Stimulated activated naive CD8-positive, alpha-beta T cell treated with anti-CD3 and anti-CD28 coated beads, Interleukin-15, amount 100 ng/mL, for 72 hours (primary cell): ENCODE measurements at regions not wholly inside any gene's neighbourhood (a gene's known extent, or its start where the extent isn't known, plus 50 kb on each side); places are given as distances from the start of the nearest gene placed in this dataset.
A peak's percentile ranks its signal among the peaks of the same experiment; 100 is the strongest.

ENCODE experiments used
- ATAC-seq: fragments of 150-1000 bp; cut with Tn5 transposase; 2 replicates; pipeline ENCODE4 v1.10.0; 2021; ENCODE audit warnings: mild to moderate bottlenecking, moderate library complexity
- DNase-seq, 2 donors: peaks; one replicate each; pipeline ENCODE4 v3.0.0; 2021 to 2022
- H3K27ac Mint-ChIP-seq, 2 donors: one replicate each; pipeline ENCODE4 v1.8.0; 2022; ENCODE audit warnings: mild to moderate bottlenecking in 2 of 2, mixed read lengths in 2 of 2, moderate library complexity in 2 of 2
- H3K27me3 Mint-ChIP-seq: one replicate; pipeline ENCODE4 v1.8.0; 2022; ENCODE audit warnings: mixed read lengths
- H3K4me1 Mint-ChIP-seq: one replicate; pipeline ENCODE4 v1.8.0; 2022; ENCODE audit warnings: mild to moderate bottlenecking, mixed read lengths
- H3K4me3 Mint-ChIP-seq, 2 donors: one replicate each; pipeline ENCODE4 v1.8.0; 2022; ENCODE audit warnings: mild to moderate bottlenecking in 2 of 2, mixed read lengths in 2 of 2, moderate library complexity in 1 of 2
- H3K9me3 Mint-ChIP-seq, 2 donors: one replicate each; pipeline ENCODE4 v1.8.0; 2022; ENCODE audit warnings: mixed read lengths in 2 of 2

DNA sequence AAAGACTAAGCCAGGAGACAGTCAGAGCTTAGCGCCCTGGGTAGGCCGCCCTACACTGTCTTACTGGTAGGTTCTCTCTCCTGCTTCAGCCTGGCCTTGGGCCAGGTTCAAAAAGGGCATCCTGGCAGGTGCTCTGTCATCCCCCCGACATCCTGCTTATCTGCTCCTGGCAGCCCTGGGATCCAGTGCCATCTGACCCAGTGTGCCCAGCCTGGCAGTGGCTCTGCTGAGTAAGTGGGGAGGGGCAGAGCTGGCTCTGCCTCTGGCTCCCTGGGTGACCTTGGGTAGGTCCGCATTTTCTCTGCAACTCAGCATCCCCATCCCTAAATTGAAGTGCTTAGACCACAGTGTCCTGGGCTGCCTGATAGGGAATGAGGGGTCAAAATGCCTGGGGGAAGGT lies 549.9 kb downstream of the PTPRU start:
- no peak for DNase-seq
- no peak overlapping the region for H3K27ac Mint-ChIP-seq
- peaks cover 30% of the 10 kb centered on the region for H3K27me3 Mint-ChIP-seq
- ATAC-seq: no peak
- no peaks in the 10 kb centered on the region for H3K4me1 Mint-ChIP-seq
- no peaks in the 10 kb centered on the region for H3K9me3 Mint-ChIP-seq
- H3K4me3 Mint-ChIP-seq: no peak overlapping the region

DNA sequence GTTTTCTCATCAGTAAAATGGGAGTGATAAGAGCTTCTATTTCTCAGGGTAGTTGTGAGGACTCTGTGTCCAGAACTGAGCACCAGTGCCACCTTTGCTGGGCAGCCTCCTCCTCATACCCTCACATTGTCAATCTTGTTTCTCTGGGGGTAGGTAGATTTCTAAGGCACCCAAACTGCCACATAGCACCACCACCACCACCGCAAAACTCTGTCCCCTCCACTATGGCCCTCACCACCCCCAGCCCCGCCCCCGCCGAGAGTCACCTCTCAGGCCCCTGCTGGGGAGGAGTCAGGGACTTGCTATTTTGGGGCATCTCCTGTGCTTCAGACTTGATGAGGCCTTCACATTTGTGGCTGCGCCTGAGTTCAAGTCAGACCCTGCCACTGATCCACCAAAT lies 549.2 kb downstream of the PTPRU start:
- no peak for ATAC-seq
- Mint-ChIP-seq H3K27me3 (peaks cover 32% of the 10 kb centered on the region), H3K4me3 (no peak overlapping the region), H3K9me3 (no peaks in the 10 kb centered on the region), H3K27ac (no peak overlapping the region), H3K4me1 (no peaks in the 10 kb centered on the region)
- no peak for DNase-seq

DNA sequence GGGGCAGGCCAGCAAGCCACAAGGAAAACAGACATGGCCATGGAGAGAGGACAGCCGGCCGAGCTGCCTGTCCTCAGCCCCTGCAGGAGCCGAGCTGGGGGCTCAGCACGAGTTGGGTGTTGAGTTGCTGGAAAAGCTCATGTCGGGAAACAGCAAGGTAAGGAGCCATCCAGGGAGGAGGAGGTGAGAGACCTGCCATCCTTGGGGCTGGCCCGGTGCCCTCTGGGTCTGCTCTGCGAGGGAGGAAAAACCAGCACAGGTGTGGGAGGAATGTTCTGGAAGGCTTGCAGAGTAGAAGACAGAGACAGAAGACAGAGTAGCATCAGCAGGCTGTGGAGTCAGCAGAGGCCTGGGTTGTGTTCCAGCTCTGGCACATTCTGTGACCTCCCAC lies 548.8 kb downstream of the PTPRU start:
- peaks cover 28% of the 10 kb centered on the region for H3K27me3 Mint-ChIP-seq
- no peak overlapping the region for H3K4me3 Mint-ChIP-seq
- ATAC-seq: no peak
- no peaks in the 10 kb centered on the region for H3K9me3 Mint-ChIP-seq
- DNase-seq: no peak
- H3K27ac Mint-ChIP-seq: peak overlapping the region in 1 of 2 donors; percentile 74
- H3K4me1 Mint-ChIP-seq: no peaks in the 10 kb centered on the region

DNA sequence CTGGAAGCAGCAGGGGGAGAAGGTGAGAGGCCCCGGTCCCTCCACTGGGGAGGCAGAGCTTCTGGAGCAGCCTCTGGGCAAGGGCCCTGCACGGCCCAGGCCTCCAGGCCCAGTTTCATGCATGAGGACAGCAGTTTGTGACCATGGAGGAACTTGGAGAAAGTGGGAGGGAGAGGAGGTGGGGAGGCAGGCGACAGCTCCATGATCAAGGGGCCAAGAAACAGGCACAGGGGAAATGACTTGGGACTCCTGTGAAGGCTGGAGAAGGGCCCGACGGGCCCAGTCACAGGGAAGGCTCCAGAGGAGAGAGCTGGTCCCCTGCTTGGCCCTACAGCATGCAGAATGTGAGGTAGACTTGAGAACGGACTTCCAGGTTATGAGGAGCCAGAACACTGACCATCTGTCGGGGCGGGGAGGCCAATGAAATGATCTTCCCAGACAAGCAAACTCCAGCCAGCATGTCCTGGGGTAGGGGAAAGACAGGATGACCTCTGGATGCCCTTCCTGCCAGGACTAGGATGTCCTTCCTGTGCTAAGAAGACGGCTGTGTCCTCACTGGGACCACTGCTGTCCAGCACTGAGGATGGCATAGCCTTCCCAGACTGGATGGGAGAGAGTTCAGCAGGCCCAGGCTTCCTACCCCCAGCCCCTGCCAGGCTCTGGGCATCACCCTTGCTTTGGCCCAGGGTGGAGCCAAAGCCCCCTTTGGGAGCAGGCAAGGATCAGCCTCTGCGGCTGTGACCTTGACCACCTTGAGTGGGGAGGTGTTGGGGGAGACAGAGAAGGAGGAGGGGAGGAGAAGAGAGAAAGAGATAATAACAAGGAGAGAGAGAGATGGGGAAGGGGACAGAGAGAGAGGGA lies 548.2 kb downstream of the PTPRU start:
- Mint-ChIP-seq H3K9me3 (no peaks in the 10 kb centered on the region), H3K4me3 (no peak overlapping the region), H3K27ac (peak overlapping the region; percentile 81 to 84), H3K27me3 (peaks cover 26% of the 10 kb centered on the region), H3K4me1 (no peaks in the 10 kb centered on the region)
- DNase-seq (no peak), ATAC-seq (no peak)

DNA sequence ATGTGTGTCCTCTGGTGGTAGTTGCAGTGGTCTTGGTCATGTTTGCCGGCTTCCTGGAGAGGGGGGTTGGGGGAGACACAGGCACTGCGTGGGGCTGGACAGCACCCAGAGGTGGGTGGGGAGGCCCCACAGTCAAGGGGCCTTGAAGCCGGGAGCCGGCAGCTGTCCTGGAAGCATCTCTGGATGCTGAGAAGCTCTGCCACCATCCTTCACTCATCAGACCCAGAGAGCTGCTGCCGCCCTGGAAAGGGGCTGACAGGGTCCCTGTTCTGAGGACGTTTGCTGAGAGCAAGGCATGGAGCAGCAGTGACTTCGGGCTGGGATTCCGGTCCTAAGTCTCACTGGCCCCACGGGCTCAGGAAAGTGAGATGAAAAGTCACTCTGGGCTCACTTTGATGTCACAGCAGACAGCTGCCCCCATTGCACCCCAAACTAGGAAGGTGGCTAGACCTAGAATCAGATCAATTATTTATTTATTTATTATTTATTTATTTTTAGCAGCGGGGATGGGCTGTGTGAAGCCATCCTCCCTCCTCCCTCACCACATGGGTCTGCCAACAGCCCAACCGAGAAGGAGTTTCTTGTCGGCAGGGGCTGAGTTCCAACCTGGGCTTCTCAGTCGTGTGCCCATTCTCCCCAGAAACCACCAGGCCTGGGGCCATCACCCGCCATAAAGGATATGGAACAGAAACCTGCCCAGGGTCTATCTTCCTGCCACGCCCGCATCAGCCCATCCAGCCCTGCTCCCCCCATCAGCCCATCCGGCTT lies 547.4 kb downstream of the PTPRU start:
- Mint-ChIP-seq H3K27ac (peak overlapping the region in 1 of 2 donors; percentile 1), H3K27me3 (peaks cover 34% of the 10 kb centered on the region), H3K4me3 (no peak overlapping the region), H3K4me1 (no peaks in the 10 kb centered on the region), H3K9me3 (peaks cover 0 to 4% of the 10 kb centered on the region in 2 donors)
- ATAC-seq: no peak
- no peak for DNase-seq

DNA sequence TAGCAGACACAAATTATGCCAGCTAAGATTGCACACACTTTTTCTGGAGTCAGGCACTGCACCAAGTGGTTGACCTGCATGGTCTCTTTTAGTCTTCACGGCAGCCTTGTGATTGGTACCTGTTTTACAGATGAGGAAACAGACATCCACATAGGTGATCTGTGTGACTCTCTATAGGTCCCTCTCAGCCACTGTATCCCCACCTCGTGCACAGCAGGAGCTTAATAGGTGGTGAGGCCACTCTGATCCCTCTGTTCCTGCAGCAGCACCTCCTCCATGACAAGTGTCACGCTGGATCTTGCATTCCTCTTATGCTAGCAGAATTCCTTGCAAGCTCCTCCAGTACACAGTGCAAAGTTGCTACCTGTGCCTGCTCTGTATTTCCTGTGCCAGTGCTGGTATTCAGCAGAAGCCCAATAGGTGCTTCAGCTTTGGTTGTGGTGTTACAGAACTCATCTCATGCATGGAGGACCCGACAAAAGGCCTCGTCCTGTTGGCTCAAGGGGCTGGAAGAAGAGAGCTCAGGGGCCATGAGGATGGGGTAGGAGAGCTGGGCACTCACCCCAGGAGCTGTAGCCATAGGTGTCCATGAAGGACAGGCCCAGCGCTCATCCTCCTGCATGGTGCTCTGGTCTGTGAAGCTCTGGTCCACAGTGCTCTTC lies 546.7 kb downstream of the PTPRU start:
- Mint-ChIP-seq H3K27ac (peak overlapping the region in 1 of 2 donors; percentile 1), H3K9me3 (peaks cover 0 to 4% of the 10 kb centered on the region in 2 donors), H3K27me3 (peaks cover 37% of the 10 kb centered on the region), H3K4me1 (no peaks in the 10 kb centered on the region), H3K4me3 (no peak overlapping the region)
- DNase-seq (no peak), ATAC-seq (no peak)

DNA sequence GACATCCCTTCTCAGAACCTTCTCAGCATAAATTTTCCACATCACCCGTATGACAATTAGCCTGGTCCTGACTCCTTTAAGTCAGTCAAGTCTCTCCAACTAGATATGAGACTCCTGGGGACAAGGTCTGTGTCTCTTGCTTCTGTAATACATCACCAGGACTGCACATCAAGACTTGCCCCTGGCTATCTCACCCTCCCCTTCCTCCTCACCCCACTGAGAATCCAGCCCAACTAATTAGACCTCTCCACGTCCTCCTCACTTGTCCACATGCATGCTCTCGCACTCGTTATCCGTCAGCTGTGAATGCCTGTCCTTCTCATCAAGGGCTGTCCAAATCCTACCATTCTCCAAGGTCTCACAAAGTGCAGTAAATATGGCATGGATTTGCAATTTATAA lies 542.8 kb downstream of the PTPRU start:
- Mint-ChIP-seq H3K4me3 (no peak overlapping the region), H3K9me3 (peaks cover 8 to 15% of the 10 kb centered on the region in 2 donors), H3K27me3 (peaks cover 43% of the 10 kb centered on the region), H3K4me1 (no peaks in the 10 kb centered on the region), H3K27ac (no peak overlapping the region)
- no peak for DNase-seq
- ATAC-seq: no peak

DNA sequence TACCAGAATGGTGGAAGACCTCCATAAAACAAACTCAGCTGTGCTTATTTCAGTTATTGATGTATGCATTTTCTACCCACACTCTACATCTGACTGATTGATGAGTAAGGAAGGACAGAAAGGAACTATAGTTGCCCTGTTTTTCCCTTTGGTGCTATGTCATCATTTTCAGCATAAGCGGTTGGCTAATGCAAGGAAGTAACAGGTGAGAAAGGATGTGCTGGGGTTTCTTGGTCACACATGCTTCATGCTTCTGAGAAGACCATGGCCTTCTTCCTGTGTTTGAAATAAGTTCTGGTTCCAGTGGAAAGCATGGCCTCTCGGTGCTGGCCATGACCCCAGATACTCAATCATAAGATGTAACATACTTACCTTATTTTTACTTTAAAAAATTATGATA lies 541.2 kb downstream of the PTPRU start:
- peak; percentile 79 for ATAC-seq
- H3K4me1 Mint-ChIP-seq: no peaks in the 10 kb centered on the region
- peaks cover 45% of the 10 kb centered on the region for H3K27me3 Mint-ChIP-seq
- H3K9me3 Mint-ChIP-seq: peaks cover 8 to 16% of the 10 kb centered on the region in 2 donors
- DNase-seq: no peak
- no peak overlapping the region for H3K27ac Mint-ChIP-seq
- H3K4me3 Mint-ChIP-seq: no peak overlapping the region

DNA sequence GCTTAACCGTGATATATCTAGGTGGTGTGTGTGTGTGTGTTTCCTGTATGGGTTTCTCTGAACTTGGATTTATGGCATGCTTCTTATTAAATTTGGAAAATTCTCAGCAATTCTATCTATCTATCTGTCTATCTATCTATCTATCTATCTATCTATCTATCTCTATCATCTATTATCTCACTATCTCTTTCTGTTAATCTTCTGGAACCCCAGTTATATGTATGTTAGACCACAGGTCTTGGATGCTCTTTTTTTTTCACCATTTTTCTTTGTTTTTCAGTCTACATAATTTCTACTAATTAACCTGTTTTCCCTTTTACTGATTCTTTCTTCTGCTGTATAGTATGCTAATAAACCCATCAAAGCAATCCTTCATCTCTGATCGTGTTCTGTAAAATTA lies 538.0 kb downstream of the PTPRU start:
- Mint-ChIP-seq H3K27me3 (peaks cover 34% of the 10 kb centered on the region), H3K27ac (no peak overlapping the region), H3K4me1 (no peaks in the 10 kb centered on the region), H3K9me3 (peaks cover 7 to 16% of the 10 kb centered on the region in 2 donors), H3K4me3 (no peak overlapping the region)
- DNase-seq: no peak
- no peak for ATAC-seq

DNA sequence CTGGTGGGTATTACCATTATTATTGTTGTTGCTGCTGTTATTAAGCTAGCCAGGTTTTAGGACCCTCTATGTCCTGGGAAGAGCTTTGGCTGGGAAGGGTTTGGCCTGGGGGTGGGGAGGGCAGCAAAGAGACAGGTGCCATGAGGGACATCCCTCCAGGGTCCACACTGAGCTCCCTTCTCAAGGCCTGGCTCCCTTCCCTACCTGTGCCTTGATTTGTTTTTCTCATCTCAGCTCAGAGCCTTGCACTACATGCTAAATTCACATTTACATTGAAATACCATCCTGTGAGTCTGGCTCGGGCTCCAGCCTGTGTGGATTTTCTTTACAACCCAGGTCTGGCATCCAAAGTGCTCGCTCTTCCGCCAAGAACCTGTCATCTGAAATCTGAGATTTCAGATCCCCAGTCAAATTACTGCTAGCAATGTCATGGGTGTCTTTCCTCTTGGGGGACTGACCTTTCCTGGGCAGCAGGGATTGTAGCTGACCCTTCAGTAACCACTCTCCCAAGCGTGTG lies 536.3 kb downstream of the PTPRU start:
- no peak overlapping the region for H3K4me3 Mint-ChIP-seq
- ATAC-seq (no peak), DNase-seq (no peak)
- no peak overlapping the region for H3K27ac Mint-ChIP-seq
- no peaks in the 10 kb centered on the region for H3K4me1 Mint-ChIP-seq
- peaks cover 28% of the 10 kb centered on the region for H3K27me3 Mint-ChIP-seq
- H3K9me3 Mint-ChIP-seq: peaks cover 5 to 16% of the 10 kb centered on the region in 2 donors

DNA sequence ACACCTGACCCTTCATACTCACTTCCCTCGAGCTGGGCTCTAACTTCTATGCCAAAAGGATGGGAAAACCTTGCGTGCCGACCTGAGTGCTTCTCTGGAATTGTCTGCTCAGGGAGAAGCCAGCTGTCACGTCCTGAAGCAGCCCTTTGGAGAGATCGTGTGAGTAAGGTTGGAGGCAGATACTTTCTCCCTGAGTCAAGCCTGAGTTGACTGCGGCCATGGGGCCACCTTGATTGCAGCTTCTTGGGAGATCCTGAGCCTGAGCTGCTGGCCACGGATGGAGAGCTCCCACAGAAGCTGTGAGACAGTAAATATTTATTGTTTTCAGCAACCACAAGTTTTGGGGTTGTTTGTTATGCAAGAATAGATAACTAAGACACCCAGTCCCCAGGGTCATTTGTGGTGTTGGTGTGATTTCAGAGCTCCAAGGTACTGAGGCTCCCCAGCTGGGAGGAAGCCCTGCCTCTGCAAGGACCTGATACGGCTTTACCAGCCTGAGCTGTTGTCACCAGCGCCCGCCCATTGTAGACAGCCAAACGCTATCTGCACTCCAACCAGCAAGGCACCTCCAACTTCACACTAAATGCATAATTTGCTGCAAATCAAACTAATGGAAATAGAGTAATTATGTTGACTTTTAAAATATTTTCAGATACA lies 531.6 kb downstream of the PTPRU start:
- Mint-ChIP-seq H3K9me3 (no peaks in the 10 kb centered on the region), H3K27me3 (peaks cover 21% of the 10 kb centered on the region), H3K4me3 (no peak overlapping the region), H3K27ac (no peak overlapping the region), H3K4me1 (no peaks in the 10 kb centered on the region)
- no peak for DNase-seq
- no peak for ATAC-seq

DNA sequence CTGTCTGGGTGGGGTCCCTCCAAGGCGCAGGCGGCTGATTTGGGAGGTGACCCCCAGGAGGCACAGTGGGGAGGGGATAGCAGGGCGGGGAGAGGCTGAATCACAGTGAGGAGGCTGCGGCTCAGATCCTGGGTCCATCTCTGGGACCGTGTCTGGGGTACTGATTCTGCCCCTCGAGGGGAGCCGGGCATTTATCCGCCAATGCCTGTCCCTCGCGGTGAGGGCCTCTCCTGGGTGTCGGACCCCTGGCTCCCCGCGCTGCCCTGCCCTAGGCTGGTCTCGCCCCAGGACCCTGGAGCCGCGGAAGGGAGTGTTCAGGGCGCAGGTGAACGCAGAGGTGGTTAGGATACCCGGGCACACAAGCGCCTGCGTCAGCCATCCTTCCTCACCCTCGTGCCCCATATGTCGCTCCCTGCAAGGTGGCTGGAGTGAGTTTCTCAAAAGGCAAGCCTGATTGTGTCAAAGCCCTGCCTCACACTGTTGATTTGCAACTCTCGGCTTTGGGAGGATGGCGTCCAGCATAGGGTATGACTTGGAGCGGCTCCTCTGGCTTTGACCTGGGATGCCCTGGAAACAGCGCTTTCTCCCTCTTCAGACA lies 530.9 kb downstream of the PTPRU start:
- ATAC-seq: no peak
- Mint-ChIP-seq H3K4me1 (no peaks in the 10 kb centered on the region), H3K9me3 (no peaks in the 10 kb centered on the region), H3K4me3 (no peak overlapping the region), H3K27me3 (peaks cover 23% of the 10 kb centered on the region), H3K27ac (no peak overlapping the region)
- no peak for DNase-seq

DNA sequence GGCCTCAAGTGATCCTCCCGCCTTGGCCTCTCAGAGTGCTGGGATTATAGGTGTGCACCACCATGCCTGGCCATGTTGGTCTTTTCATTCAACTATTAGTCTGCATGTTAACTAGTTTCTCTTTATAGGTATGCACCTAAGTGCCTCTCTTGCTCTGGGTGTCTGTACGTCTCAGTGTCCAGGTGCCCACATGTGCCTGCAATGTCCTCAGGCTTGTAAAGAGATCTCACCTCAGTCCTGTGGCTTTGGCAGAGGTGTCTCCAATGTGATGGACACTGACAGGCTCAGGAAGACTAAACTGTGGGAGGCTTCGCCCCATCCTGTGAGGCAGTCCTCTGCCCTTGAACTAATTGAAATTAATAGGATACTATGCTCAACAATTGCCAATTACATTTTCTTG lies 526.3 kb downstream of the PTPRU start:
- ATAC-seq (no peak), DNase-seq (no peak)
- Mint-ChIP-seq H3K9me3 (no peaks in the 10 kb centered on the region), H3K27me3 (peaks cover 39% of the 10 kb centered on the region), H3K4me1 (no peaks in the 10 kb centered on the region), H3K27ac (no peak overlapping the region), H3K4me3 (no peak overlapping the region)

DNA sequence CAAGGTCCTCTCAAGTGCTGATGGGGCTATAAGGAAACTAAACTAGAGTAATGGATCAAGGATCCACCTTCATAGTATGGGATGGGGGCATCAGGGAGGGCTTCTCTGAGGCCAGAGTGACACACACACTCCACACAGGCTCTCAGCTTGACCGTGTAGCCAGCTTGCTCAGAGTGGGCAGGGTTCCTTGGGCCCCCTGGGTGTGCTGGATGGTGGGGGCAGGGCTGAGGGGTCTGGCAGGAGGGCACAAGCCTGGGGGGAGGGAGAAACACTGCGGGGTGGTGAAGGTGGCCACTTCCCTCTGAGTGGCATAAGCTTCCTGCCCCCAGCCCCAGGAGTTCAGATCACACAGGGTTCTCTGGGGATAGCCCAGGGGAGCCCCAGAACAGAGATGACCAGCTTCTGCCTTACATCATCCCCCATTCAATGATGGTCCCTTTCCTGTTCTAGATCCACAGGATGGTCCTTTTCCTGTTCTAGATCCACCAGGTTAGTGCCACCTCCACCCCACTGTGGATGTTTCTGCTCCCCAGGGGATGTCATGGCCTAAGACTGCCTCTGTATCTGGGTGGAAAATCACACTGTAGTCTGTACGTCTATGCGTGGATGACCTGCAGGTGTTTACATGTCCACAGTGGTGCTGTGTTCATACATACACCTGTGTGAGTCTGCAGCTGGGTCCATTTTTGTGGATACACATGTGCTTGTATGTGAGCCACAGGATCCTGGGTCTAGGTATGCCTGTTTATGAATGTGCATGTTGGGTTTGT lies 525.0 kb downstream of the PTPRU start:
- no peaks in the 10 kb centered on the region for H3K9me3 Mint-ChIP-seq
- H3K4me3 Mint-ChIP-seq: no peak overlapping the region
- ATAC-seq: no peak
- no peaks in the 10 kb centered on the region for H3K4me1 Mint-ChIP-seq
- no peak for DNase-seq
- H3K27ac Mint-ChIP-seq: no peak overlapping the region
- H3K27me3 Mint-ChIP-seq: peaks cover 28% of the 10 kb centered on the region
